Stimulated activated CD4-positive, alpha-beta T cell treated with anti-CD3 and anti-CD28 coated beads, Interleukin-4, amount 100 ng/mL, for 4 hours (primary cell): ENCODE measurements at regions not wholly inside any gene's neighbourhood (a gene's known extent, or its start where the extent isn't known, plus 50 kb on each side); places are given as distances from the start of the nearest gene placed in this dataset.

Experiments used
- DNase-seq, 2 experiments: peaks; one replicate each; pipeline ENCODE4 v3.0.0-alpha.2; 2020

DNA sequence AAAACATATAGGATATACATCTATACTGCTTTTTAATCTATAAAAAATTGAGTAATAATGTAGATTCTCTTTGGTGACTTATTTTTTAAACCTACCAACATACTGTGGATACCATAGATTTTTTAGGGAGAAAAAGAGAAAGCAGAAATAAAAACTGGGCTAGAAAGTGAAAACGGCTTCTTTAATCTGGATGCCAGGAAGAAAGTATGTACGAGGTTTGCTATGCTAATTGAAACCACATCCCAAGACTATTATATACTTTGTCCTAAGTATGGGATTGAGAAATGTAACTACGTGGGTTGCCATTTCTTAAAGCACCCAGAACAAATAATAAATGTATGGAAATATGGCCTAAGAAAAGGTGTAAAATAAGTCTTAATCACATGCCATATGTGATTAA, 129.0 kb upstream of the NFE2L3 start:
- no peak for DNase-seq

DNA sequence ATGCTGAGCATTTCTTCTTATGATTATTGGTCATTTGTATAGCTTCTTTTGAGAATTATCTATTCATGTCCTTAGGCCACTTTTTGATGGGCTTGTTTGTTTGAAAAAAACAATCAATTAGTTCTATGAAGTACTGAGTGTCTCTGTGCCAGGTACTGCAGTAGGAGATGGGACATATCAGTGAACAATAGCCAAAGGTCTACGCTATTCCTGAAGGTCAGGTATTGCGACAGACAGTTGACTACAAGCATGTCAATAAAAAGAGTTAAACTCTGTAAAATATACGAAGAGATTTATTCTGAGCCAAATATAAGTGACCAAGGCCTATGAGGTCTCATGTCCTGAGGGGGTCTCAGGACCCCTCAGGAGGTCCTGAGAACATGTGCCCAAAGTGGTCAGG, 122.1 kb upstream of the NFE2L3 start:
- DNase-seq, result no peak

DNA sequence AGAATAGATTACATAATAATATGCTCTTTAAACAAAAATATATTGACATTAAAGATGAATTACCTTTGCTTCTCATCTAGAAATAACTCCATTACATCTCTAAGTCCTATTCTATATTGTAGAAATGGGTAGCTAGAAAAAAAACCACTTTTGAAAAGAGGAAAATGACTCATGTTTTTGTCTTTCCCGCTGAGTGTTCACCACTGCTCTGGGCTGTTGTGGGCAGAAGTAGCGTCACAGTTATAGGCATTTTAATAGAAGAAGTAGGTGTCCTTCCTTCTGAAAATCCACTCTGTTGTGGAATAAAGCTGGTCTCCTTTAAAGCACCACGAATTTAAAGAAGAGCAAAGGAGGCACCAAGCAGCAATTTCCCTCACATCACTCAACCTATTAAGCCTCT, 117.6 kb upstream of the NFE2L3 start:
- no peak for DNase-seq

DNA sequence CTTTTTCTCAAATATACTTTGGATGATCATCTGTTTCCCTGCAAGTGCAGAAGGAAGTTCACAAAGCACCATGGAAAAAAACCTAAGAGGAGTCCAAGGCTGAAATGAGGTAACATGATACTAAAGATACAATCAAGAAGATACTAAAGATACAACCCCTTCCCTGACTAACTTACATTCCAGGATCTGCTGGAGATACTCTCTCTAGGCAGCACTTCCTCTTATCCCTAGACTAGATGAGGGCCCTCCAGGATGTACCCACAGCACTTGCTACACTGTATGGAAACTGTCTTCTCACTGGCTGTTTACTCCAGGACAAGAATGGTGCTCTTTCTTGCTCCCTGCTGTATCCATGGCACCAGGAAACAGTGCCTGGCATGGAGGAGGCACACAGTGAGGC, 116.4 kb upstream of the NFE2L3 start:
- no peak for DNase-seq

DNA sequence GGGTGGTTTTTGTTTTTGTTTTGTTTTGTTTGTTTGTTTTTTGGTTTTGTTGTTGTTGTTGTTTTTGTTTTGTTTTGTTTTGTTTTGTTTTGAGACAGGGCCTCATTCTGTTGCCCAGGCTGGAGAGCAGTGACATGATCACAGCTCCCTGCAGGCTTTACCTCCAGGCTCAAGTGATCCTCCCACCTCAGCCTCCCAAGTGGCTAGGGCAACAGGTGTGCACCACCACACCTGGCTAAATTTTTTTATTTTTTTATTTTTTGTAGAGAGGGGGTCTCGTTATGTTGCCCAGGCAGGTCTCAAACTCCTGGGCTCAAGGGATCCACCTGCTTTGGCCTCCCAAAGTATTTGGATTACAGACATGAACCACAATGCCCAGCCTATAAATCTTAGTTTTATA, 115.9 kb upstream of the NFE2L3 start:
- DNase-seq, result no peak

DNA sequence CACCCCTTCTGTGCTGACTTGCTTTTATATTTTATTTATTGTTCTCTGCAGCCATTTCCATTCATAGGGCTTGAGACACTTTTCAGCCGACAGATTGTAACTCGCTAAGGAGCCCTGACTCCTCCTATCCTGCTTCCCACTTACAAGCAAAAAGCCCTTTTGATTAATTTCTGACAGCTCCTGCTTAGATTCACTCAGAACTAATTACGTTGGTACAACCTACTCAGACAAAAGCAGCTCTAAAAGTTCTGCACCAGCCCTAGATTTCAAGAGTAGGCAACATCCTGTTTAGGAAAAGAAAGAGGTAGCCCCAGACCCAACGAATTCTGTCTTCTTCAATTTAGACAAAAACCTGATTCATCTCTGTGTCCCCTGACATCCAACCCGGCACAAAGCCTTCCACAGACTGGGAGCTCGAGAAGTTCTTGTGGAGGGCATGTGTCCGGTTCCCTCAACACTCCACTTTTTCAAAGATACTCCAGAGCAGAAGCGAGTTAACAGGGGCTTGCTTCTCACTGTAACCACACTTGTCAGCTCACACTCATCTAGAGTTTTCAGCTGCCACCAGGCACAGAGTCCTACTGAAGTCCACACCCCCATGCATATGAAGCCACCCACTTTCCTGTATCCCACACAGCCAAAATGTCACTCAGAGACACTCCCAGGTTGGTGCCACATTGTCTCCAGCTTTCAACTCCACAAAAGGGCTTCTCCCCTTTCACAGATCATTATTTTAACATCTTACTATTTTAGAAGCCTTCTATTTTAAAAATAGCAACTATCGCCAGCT, 113.6 kb upstream of the NFE2L3 start:
- DNase-seq, result no peak

DNA sequence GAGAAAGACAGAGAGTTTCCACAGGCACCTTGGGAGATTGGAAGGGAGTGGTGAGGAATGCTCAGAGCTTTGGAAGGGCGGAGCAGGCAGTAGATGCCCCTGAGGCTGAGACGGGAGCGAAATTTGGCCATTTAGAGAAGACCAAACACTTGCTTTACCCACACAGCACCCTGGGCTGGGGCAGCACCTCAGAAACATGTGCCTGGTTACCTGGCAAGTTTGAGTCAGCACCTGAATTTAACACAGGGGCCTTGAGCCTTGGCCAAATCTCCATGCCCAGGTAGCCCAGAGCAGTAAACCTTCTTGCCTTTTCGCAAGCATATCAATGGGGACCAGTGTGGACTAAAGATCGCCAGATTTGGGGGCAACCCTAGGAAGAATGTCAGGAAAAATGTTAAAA, 111.9 kb upstream of the NFE2L3 start:
- DNase-seq, result no peak

DNA sequence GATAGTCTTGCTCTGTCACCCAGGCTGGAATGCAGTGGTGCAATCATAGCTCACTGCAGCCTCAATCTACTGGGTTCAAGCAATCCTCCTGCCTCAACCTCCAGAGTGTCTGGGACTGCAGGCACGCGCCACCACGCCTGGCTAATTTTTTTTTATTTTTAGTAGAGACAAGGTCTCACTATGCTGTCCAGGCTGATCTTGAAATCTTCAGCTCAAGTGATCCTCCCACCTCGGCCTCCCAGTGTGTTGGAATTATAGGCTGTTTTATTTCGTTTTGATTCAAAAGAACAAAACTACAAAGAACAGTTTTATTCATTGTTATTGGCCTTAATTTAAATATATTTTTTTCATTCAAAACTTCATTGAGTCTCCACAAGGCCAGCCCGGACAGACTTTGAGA, 109.8 kb upstream of the NFE2L3 start:
- DNase-seq, result no peak

DNA sequence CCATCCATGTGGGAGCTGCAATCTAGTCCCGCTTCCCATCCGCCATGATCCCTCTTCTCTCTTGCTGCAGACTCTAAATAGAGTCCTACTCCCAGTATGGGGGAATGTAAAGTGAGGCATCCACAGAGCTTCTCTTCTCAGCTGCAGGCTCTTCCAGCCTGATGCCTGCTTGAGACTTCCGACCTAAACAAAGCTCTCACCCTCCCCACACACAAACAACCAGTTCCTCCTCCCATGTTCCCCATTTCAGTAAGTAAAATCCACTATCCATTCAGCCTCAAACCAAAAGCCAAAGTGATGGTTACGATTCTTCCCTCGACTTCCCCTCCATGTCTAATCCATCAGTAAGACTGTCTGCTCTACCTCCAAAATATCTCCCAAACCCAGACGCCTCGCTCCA, 108.2 kb upstream of the NFE2L3 start:
- DNase-seq, result no peak

DNA sequence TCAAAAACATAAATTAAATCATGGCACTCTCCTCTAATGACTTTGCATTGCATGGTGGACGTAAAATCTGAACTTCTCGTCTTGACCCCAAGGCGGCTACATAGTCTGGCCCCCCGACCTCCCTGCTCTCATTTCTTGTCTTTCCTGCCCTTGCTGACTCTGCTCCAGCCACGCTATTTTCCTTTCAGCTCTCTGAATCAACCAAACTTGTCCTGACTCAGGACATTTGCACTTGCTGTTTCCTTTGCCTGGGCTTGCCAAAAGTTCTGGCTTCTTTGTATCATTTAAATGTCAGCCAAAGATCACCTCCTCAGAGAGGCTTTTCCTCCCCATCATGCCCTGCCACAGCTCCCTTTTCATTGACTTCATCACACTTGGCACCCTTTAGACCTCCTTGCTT, 107.7 kb upstream of the NFE2L3 start:
- DNase-seq, result no peak

DNA sequence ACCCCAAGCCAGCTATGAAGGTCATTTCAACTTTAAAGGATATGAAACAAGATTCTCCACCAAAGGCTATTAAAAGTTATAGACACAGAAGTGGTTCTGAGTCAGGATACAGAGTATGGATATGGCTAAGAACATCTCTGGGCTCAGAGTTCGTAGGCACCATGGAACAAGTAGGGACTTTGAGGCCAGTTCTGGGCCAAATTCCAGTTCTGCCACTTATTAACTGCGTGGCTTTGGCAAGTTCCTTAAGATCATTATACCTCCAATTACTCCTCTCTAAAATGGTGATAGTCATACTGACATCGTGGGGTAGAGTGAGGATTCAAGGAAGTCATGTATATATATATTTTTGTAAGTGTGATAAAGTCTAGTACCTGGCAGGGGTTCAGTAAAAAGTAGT, 105.8 kb upstream of the NFE2L3 start:
- DNase-seq, result no peak

DNA sequence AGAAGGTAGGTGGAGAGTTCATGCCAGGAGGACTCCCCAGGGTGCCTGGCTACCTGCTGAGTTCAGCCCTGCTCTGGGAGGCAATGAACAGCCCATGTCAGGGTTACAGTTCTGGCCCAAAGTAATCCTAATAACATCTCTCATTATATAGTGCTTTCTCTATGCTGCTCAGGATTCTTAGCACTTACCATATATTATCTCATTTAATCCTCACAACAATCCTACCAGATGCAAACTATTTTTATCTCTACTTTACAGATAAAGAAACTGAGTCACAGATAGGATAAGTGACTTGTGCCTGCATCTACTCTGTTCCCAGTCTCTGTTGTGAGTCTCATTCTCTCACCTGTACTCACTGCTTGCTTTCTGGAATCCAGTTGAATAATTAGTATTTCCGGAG, 105.1 kb upstream of the NFE2L3 start:
- DNase-seq, result no peak

DNA sequence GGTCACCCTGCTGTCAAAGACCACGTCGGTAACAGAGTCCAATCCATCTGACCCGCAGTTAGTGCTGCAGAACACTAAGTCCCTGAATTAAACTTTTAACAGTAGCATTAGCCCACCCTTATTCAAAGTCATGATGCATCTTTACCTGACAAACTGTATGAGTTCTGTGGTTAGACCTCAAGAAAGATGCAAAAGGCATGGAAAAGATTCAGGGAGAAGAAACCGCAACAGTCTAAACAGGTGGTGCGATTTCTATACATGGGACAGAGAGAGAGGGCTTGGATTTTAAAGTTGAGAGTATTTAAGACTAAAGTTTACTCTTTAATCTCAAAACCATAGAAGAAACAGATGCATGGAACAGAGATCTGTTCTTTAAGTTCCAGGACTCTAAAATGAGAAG, 103.3 kb upstream of the NFE2L3 start:
- DNase-seq, result no peak

DNA sequence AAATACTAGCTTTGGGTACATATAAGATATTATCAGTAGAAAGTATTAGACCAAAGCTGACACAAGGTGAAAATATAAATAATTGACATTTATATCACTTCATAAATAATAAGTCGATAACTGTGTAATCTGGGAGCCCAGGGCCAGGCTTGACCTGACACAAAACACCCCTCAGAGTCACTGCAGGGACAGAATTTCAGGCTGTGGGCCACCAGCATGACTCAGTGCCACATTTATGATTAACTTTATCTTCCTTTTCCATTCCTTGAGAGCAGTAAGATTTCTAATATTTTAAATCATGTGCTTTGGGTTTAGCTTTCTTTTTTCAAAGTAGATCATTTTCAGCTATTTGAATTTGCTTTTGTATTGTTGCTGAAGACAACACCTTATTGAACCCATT, 102.9 kb upstream of the NFE2L3 start:
- no peak for DNase-seq

DNA sequence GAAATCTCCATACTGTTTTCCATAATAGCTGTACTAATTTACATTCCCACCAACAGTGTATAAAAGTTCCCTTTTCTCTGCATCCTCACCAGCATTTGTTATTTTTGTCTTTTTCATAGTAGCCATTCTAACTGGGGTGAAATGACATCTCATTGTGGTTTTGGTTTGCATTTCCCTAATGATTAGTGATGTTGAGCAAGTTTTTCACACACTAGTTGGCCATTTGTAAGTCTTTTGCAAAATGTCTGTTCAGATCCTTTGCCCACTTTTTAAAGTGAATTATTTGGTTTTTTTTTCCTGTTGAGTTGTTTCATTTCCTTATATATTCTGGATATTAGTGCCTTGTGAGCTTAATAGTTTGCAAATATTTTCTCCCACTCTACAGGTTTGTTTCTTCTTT, 101.0 kb upstream of the NFE2L3 start:
- no peak for DNase-seq

DNA sequence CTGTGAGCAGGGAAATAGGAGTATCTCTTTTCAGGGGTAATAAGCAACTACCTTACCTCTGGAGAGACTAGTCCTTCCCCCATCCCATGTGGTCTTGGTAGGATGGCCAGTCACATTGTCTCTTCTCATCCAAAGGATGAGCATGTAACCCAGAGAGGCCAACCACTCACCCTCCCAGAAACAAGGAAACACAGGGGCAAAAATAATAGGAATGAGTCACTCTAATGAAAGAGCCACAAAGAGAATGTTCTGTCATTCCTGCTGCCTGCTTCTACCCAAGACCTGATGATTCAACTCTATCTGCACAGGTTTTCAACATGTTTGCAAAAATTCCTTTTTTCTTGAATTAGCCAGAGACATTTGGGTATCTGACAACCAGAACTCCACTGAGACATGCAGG, 99.3 kb upstream of the NFE2L3 start:
- no peak for DNase-seq

DNA sequence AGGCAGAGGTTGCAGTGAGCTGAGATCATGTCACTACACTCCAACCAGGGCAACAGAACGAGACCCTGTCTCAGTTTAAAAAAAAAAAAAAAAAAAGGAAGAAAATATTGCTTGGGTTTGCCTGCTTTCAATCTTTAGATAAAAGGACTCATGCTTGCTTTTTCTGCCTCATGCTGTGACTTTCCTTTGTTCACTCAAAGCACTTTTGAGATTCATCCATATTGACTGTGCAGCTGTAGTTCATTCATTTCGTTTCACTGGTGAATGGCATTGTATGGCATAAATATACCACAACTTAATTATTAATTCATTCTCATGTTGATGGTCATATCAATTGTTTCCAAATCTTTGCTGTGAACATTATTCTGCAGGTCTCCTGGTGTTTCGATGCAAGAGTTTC, 97.6 kb upstream of the NFE2L3 start:
- no peak for DNase-seq

DNA sequence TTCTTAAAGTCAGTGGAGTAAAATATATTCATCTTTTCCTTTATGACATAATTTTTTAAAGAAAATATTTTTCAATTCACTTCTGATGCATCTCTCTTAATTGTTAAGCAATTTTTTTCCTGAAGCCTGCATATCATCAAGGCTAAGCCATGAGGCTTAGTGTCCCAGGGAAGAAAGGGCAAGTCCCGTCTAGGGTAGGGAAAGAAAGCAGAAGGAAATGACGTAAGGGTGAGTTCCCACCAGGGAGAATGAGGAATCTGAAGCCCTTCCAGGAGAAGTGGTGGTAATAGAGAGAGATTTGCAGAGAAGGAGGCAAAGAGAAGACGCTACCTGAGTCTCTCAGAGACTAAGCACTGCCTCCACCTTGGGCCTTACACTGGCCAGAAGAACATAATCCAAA, 96.8 kb upstream of the NFE2L3 start:
- DNase-seq, result no peak

DNA sequence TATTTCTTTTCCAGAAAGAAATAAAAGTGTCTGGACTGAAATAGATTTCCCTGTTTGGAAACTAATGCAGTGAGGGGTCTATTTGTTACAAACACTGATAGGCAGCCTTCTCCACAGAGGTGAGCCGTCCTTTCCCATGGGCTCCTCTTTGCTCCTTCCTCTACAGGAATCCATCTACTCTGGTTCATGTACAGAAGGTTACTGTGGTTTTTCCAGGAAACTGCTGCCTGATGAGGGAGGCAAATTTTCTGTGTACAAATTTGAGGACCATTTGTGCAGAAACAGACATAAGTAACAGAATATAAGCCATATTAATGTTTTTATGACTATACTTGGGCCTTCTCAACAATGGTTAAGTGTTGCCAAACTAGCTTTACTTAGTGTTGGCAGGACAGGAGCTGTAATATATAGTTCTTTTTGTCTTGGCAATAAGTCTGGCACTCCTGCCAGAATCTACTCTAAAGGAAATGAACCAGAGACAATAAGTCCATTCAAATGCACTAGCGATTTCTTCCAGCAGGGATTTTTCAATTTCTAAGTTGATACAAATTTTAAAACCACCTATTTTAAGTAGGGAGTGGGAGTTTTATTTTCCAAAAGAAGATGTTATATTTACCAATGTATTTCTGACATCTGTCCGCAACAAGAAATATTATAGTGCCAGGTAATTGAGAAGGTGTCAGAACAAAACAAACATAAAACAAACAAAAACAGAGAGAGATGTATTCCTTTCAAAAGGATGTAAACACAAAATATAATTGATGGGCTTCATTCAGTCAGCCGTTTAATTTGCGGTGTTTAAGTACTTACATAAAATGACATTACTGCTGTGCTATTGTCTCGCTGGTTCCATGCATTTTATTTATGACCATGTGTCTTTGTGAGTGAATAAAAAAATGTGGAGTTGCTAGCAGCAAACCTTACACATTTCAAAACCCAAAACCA, 91.0 kb upstream of the NFE2L3 start:
- DNase-seq, result no peak

DNA sequence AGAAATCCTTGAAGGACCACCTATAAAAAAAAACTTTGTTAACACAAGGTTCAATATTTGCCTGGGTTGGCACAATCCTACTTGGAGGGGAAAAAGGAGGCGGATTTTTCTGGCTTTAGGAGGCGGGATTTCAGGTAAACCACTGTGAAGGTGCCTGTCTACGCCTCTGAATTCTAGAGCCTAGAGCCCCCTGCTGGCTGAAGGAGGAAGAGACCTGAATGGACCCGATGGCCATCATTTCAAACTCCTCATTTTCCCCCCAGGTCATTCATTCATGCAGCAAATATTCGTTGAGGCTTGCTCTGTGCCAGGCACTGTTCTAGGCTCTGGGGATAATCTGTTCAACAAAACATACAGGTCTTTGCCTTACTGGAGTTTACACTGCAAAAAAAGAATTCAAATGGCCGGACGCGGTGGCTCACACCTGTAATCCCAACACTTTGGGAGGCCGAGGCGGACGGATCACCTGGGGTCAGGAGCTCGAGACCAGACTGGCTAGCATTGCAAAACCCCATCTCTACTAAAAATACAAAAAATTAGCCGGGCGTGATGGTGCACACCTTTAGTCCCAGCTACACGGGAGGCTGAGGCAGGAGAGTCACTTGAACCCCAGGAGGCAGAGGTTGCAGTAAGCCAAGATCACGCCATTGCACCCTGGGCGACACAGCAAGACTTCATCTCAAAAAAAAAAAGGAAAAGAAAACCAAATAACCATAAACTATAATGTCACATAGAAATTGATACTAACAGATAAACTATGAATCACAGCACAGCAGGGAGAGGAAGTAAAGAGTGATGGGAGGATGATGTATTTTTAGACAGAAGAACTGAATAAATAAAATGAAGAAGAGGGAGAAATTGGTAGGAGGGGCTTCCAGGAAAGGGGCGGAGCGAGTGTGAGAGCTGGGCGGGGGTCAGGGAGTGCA, 90.1 kb upstream of the NFE2L3 start:
- DNase-seq, result peak; percentile 60 to 63

DNA sequence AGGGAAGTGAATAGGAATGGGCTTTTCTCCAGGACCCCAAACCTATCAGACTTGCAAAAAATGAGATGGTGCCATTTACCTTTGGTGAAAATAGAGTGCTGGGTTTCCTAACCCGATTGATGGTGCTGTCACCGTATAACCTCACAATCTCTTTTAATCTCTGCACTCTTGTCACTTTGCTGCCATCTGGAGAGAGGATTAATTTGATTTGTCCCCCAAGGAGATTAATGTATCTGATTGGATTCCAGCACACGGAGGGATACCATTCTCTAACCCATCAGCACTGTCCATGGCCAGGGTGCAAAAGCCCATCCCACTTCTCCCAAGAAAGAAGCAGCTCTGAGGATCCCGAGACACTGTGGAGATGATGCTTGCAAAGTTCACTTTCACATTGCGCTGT, 86.3 kb upstream of the NFE2L3 start:
- DNase-seq, result no peak

DNA sequence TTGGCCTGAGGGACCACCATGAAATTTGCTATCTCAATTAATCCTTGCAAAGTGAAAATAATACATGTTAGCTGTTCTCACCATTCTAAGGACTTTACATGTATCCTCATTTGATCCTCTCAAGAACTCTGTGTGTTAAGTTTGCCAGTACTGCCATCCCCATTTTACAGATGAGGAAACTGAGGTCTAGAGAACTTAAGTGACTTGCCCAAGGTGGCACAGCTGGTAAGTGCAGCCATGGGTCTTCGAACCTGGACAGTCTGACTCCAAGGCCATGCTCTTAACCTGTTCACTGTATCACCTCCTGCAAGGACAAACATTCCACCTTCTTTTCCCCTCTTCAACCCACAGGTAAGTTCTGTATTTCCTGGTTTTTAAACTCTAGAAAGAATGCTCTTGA, 85.3 kb upstream of the NFE2L3 start:
- DNase-seq, result no peak

DNA sequence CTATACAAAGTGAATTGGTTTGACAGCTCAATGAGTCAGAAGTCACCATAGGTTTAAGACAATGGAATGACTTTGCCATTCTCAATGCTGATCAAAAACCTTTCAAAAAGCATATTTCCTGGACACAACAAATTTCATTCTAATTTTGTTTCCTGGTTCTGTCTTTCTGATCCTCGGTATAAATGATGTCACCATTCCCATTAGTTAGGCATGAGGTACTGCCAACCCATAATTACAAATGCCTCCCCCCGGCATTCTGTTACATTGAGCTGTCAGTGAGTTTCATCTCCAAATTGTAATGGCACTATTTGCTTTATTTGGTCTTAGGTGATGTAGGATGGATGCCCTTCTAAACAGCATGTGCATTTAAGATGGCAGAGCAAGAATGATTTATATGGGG, 81.7 kb upstream of the NFE2L3 start:
- DNase-seq, result no peak
